Medulla oblongata (tissue), 1 donor: ENCODE measurements at regions not wholly inside any gene's neighbourhood (a gene's known extent, or its start where the extent isn't known, plus 50 kb on each side); places are given as distances from the start of the nearest gene placed in this dataset.

Source experiments
- DNase-seq: peaks from one replicate; pipeline ENCODE4 v3.0.0-alpha.2; 2015; ENCODE audit errors: extremely low spot score

DNA sequence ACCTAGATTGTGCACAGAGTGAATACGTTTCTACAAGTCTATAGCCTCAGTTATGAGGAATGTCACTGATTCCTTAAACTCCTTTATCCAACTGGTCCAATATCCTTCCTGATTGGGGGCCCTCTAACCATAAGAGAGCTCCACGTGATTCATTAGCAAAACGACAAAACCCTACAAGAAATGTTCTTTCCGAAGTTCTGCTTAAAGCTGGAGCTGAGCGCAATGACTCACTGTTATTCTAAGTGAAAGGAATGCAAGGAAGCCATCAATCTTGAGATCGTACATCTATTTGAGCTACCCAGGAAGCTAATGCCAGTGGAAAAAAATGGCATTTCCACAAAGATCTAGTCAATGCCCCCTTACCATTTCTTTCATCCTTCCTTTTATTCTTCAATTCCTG, 354.9 kb upstream of the CDH20 start:
- no peak for DNase-seq

DNA sequence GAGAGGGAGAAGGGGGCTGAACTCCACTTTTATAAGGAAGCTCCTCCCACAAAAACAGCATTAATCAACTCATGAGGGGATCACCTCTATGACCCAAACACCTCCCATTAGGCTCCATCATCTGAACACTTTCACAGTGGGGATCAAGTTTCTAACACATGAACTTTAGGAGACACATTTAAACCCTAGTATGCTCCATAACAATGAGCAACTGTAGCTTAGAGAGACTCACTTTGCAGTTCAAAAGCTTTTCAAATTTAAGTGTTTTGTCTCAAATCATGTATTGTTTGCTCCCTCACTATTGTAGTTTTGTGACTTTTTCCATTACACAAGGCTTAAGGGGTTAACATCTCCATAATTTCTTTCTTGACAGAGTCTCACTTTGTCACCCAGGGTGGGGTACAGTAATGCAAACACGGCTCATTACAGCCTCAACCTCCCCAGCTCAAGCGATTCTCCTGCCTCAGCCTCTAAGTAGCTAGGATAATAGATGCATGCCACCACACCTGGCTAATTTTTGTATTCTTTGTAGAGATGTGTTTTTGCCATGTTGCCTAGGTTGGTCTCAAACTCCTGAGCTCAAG, 352.7 kb upstream of the CDH20 start:
- no peak for DNase-seq

DNA sequence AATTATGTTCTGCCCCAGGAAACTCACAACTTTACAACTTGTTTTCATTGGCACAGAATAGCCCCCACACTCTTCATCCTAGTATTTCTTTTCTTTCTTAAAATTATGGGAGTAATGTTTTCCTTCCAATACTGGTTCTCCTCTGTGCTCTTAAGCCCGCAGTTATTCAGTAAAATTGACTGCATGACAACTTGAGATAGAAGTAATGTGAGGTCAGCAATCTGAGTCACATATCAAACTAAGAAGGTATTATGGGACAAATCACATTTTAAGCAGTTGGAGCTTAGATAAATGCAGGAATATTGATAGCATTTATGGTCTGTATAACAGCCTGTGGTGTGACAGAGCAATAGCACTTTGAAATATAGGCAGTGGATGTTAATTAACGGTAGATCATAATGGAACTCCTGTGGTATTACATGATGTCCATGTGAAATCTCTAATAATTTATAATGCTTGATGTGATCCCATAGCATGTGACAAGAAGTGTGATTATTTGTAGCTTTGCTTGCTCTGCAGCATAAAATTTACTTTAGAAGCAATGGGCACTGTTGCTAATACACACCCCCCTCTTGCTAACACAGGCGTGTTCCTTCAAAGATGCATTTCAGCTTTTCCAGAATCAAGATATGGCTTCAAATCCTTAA, 351.4 kb upstream of the CDH20 start:
- DNase-seq = no peak

DNA sequence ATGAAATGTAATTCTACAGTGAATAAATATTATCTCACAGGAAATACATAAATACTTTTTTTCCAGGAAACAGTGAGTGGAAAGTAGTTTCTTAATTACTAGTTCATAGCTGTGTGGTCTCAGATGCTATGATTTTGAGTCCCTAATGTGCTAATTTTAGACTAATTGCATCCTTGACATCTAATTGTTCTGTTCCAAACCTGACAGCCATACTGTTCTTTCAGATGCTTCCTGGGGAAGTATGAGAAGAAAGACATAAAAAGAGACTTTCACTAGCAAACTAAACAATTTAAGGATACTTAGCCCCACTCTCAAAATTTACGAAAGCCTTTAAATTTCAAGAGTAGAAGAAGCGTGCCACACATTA, 350.9 kb upstream of the CDH20 start:
- DNase-seq = no peak

DNA sequence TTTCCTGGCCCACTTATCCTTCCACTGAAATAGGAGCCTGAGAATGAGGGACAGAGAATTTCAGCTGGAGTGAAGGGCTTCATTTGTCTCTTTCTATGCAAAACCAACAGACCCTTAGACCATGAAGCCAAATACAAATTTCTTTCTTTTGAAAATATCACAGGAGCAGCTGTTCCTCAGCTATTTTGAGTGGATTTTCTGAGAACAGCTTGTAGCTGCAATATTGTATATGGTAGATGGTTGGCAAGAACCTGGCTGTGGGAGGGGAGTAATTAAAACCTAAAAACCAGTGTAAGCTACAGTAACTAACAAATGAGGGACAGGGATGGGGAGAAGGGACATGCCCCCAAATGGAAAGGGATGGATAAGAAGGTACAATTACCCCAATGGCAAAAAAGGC, 350.3 kb upstream of the CDH20 start:
- DNase-seq = no peak

DNA sequence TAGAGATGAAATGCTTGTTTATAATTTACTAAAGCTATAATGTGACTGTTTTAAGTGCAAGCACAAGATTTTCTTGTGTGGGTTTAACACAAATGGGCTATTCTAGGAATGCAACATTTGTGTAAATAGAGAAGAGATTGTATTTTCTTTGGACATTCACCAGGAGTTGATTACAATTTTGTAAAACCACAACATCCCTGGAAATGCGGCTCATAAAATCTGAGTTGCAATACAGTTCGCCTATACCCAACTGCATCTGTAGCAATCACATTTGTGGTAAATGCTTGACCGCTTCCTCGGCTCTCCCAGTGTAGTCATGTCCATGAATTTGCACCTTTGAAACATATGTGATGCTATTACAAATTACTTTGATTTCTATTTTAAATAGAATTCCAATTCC, 348.7 kb upstream of the CDH20 start:
- DNase-seq = no peak

DNA sequence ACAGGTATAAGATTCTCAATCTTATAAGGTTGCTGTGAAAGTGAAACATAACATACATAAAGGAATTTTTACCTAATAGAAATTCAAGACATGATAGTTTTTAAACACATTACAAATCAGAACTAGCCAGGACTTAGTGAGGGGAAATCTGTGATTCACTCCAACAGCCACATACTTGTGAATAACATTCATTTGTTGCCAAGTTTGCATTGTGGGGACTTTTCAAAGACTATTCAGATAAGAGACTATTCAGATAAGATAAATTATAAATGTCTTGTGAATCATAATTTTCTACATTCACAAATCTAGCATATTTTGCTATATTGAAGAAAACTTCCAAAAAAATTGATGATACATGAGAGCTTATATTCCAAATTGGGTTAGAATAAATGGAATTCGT, 345.3 kb upstream of the CDH20 start:
- no peak for DNase-seq

DNA sequence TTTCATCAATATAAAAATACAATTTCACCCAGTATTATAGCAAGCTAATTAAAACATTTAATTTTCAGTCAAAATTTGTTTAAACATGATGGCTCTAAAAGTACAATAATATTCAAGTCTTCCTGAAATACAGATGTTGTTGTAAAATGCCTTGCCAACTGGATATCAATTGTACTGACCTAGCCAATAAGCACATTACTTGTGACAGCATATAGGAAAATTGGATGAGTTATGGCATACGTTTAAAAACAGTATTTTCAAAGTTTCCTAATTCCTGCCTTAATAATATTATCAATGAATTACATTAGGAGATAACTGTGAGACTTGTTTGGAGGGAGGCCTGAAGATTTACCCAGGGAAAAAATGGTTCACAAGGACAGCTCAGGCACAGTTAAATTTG, 336.9 kb upstream of the CDH20 start:
- DNase-seq = no peak

DNA sequence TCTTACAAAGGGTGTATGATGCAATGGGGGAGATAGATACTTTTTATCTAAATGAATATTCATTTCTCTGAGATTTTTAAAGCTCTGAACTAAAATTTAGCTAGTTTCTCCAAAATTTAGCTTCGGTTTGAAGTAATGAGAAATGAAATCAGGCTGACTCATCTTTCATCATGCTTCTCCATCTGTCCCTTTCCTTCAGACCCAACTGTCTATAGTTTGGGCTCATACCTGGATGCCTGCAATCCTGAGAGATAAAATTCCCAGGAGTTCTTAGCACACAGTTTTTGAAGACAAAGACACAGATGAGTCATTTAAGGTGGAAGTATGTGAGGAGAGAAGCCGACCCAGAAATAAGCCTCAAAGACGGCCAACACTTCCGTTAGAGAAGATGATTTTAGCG, 336.4 kb upstream of the CDH20 start:
- DNase-seq = no peak

DNA sequence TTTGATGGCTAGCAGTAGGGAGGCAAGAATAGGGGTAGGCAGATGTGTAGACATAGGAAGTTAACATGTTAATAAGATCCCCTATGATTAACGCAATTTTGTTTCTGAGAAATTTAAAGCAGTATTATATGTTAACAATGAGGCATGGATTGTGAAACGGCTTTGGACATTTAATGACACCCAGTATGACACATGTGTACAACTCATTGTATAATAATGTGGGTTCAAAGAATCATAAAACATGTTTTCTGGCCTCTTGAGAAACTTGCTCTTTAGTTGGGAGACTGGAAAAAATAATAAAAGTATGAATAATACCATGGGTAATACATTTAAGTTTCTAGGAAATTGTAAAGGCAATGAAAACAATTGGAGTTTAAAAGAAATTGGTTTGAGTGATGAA, 332.1 kb upstream of the CDH20 start:
- DNase-seq = no peak

DNA sequence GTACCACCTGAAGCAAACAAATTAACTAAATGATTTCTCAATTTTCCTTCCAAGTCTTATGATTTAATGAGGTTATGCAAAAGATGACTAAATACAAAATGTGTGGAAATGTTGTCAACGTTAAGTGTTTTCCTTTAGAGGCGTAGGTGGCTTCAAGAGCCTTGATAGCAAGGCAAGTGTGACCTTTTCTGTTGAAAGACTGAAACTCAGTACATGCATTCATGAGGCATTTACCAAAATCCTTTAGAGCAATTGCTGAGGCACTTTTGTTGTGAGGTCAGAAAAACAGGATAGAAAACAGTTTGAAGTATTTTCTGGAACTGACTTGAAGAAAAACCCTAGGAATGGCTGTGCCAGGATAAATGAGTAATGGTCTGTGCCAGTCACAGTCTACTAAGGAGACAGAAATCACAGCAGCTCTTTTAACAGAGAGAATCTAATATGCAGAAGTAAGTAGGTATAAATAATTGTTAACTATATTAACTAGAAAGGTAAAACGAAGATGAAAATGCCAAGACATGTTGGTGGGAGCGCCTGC, 326.5 kb upstream of the CDH20 start:
- DNase-seq = no peak

DNA sequence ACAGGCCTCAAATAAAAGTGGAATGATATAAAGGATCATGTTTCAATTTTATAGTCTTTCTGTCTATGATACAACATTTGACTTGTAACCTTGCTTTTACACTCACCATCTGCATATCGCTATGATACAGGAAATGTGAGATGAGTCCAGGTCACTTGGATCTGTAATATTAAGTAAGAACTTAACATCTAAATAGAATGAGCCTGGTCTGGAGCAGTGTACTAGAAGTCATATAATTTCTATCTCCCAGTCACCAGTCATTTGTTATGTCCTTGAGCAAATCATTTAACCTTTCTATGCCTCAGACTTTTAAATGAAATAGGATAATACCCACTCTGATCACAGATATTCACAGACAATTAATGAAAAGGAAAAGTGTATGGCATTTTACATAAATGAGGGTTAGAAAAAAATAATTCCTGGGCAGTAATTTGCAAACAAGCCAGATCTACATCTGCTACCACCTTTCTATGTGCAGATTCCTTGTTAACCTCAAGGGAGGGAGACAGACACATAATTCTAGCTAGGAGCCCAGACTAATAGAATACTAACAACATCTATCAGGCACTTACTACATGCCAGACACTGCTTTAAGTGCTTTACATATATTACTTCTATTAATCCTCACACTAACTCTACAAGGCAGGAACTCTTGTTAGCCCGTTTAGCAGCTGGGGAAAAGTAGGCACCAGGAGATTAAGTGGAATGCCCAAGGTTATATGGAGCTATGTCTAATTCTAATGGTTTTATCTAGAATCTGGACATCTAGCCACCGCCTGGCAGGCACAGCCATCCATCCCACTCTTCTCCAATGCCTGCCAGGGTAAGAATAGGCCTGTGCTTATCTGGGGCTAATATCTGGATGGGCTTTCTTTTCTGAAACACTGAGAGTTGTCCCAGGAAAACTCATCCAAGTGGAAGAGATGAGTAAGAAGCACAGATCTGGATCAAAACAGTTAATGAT, 313.6 kb upstream of the CDH20 start:
- no peak for DNase-seq

DNA sequence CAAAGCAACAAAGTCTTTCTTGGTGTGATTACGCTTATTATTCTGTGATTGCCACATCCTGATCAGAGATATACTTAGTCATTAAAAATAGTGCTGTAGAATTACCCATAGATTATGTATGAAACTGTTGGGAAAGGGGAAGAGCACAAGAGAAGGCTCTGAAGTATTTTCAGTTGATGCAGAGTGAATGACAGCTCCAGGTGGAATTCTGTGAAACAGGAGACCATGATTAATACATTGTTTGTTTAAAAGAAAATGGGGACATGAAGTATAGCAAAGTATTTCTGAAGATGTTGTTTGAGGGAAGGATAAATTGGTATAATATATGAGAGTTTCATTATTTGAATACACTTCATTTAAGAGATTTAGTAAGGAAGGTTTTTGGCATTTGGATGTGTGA, 307.6 kb upstream of the CDH20 start:
- no peak for DNase-seq

DNA sequence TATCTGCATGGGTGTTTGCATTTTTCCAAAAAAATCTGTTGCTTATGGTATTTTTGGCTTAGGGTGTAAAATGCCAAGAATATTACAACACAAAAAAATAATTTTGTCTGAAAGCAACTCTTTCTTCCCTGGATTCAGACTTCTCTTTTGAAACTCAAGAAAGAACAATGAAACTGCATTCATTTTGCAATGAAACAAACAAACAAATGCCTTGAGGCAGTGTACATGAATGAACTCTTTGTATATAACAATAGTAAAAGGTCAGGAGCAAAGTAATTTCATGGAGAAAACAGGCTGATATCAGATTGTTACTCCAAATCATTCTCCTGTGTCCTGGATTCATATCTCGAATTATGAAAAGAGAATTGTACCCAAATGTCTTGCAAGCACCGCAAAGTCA, 301.6 kb upstream of the CDH20 start:
- DNase-seq = peak; percentile 77

DNA sequence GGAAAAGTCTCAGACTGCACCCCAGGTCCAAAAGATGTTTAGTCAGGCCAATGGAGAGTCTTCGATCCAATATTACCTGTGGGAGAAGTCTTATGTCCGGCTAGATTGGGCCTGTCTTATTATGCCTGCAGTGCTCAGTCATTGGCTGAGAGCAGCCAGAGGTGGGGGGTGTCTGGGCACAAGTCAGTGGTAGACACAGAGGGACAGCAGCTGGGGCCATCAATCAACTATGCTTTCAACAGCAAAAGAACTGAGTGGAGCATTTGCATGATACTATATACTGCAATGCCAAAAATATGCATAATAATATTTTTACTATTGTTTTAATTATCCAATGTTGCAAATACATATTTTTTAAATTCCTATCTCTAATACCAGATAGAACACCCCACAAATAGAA, 298.6 kb upstream of the CDH20 start:
- DNase-seq = no peak

DNA sequence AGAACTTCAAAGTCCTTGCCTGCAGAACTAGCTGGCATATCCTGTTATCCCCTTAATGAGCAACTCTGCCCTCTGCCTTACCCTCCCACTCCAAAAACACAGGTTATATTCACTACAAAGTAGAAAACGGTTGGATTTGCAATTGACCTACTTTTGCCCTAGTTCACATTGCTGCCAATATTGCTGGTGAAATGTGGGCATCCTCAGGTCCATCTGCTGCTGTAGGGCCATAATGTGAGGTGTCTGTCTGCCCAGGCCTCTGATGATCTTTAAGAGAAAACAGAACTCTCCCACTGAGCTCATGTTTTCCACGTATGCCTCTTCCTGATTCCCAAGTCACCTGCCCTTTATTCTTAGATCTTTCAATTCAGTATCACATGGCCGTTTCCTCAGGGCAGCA, 294.0 kb upstream of the CDH20 start:
- no peak for DNase-seq

DNA sequence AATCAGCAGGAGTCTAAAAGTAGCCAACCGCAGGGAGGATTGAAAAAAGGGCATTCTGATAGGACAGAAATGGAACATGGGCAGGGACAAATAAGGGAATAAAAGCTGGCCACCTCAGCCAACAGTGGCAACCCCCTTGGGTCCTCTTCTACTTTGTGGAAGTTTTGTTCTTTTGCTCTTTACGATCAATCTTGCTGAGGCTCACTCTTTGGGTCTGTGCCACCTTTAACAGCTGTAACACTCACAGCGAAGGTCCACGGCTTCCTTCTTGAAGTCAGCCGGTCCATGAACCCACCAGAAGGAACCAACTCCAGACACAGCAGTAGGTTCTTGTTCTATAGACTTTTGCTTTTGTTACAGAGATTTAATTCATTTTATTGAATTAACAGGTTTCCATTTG, 285.4 kb upstream of the CDH20 start:
- no peak for DNase-seq

DNA sequence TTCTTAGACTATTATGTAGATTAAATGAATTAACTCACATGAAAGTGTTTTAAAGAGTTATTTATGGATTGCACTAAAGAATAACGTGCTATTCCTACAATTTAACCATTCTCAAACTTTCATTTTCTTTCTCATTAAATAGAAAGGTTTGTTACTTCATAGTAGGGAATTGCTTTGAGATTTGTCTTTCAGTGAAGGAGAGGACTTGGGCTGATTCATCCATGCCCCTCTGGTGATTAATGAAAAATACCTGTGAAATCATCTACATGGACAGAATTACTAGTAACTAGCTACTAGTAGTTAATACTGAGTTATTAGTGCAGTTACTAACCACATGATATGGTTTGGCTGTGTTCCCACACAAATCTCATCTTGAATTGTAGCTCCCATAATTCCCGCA, 275.8 kb upstream of the CDH20 start:
- no peak for DNase-seq

DNA sequence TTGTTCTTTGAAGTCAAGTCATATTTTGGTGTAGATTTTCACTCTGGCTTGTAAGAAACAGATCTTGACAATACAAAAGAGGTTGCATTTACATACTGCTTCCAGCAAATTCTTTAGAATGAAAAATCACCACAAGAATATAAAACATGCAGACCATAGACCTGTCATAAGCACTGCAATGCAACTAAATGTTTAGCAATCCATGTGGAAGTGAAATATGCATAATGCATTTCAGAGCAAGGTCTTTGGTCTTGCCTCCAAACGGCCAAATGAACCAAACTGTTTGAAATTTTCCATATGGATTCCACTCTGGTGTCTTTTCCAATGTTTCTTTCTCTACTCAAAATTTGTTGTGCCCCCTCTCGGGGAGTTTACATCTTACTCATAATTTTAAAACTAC, 271.0 kb upstream of the CDH20 start:
- no peak for DNase-seq

DNA sequence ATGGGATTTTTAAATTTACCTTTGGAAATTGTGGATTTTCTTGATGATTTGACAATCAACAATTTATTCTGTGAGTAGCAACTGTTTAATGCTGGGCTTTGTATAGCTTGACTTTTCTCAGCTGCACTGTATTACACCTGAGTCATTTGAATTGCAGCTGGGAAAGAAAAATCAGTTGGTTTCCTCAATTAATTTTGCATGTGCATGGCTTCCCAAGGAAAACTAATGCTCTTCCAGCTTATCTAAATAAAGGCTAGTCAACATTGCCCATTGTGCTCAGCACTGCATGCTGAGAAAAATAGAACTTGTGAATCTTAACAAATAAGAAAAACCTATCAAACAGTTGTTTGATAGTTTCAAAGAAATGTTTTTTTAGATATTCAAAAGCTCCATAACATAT, 268.3 kb upstream of the CDH20 start:
- no peak for DNase-seq

DNA sequence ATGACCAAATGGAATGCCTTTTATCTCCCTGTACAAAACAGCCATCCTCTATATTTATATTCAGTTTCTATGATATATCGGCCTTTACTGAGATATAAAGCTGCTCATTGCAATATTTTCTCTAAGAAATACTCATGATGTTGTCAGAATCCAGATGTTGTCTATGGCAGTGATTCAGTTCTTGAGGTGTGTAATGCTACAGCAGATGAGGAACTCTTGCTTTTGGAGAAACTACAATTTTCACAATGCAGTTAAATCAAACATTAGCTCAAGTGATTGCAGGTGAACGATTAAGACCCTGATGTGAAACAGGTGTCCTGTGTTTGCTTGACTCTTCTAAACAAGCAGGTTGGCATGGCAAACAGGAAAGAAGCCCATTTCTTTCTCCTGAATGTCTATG, 256.2 kb upstream of the CDH20 start:
- no peak for DNase-seq

DNA sequence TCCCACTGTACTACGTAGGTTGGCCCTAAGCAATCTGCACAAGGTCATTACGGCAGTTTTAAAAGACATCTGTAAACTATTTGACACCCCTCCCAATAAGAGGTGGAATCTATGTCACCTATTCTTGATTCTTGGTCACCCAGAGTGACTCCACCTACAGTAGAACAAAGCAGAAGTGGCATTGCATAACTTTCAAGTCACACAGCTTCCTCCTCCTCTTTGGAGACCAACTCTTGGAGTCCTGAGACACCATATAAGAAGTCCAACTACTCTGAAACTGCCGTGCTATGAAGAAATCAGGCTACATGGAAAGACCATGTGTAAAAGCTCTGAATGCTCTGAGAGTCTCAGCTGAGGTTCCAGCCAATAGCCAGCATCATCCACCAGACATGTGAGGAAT, 253.5 kb upstream of the CDH20 start:
- DNase-seq = no peak

DNA sequence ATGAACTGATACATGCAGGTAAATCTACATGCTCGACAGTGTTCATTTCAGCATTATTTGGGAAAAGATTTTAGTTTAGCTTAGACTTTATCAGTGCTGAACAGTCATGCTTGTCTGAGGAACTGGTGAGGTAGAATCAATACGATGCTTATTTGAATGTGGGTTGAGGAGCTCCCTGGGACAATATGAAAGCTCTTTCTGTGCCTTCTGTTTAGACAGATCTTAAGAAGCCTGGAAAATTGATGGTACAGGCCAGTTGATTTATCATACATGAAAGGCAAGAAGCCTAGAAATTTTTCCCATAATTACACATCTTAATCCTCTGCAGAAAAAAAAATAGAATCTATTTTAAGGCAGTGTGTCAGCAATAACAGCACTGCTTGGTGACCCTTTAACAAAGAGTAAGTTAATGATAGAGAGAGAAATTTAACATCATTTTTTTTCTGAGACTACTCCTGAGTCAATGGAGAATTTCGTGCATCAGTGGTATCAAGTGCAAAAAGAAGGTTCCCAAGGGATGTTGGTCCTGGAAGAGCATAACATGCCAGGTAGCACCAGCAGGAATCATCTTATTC, 252.2 kb upstream of the CDH20 start:
- no peak for DNase-seq
